ENCODE measurements at regions not wholly inside any gene's neighbourhood (a gene's known extent, or its start where the extent isn't known, plus 50 kb on each side); places are given as distances from the start of the nearest gene placed in this dataset.
A peak's percentile ranks its signal among the peaks of the same experiment; 100 is the strongest.

- DNase-seq (ENCODE audit: low spot score), result no peak
Observed at GRCh38 chr3:23746441-23746840, 59.3 kb upstream of the UBE2E1 start.

GRCh38 chr3:23747841-23748240 lies 57.9 kb upstream of the UBE2E1 start:
- DNase-seq (ENCODE audit: low spot score), result no peak

GRCh38 chr3:23748398-23749110 lies 57.2 kb upstream of the UBE2E1 start:
- DNase-seq (ENCODE audit: low spot score), result peak; percentile 38

GRCh38 chr3:23749609-23750008 lies 56.1 kb upstream of the UBE2E1 start:
- no peak for DNase-seq (ENCODE audit: low spot score)

- DNase-seq (ENCODE audit: low spot score), result no peak
Observed at GRCh38 chr3:23750573-23751210, 55.1 kb upstream of the UBE2E1 start.

- DNase-seq (ENCODE audit: low spot score), result no peak
Observed at GRCh38 chr3:23751212-23751723, 54.5 kb upstream of the UBE2E1 start.

GRCh38 chr3:23752126-23752525 lies 53.6 kb upstream of the UBE2E1 start:
- DNase-seq (ENCODE audit: low spot score), result no peak

- DNase-seq (ENCODE audit: low spot score), result no peak
Observed at GRCh38 chr3:23754215-23754614, 51.5 kb upstream of the UBE2E1 start.
